ENCODE measurements at regions not wholly inside any gene's neighbourhood (a gene's known extent, or its start where the extent isn't known, plus 50 kb on each side); places are given as distances from the start of the nearest gene placed in this dataset.

DNA sequence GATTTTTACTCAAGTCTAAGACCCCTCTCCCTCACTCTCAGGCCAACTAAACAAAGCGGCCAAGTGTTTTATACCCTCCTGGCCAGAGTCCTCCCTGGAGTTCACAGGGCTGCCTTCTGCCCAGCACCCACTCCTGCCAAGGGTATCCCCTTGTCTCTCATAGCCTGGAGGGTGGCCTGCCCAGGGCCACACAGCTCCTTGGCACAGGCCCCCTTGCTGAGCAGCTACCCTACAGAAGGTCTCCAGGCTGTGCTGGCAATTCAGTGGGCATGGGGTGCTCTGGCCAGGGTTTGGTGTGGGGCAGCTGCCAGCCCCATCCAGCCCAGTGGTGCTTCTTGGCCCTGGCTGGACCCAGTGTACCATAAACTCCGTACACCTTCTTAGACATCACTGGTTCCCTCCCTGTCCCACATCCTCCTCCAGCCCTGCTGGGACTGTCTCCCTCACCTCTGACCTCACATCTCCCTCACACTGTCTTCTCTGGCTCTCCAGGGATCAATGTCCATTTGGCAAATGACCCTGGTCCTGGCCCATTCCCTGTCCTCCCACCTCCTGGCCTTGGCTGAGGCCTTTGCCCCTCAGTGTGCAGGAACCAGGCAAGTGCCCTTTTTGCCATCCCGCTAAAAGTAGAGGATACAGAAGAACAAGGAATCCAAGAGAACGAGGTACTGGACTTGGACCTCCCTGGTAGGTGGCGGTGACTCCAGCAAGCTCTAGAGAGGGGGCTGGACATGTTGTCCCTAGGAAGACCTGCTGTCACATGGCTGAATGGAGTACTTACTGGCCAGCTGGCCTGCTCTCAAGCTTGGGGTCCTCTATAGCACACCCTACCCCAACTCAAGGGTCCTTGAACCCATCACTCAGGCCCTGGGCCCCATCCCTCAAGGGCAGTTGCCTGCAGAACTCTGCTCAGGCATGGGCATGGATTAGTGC, 50.0 kb upstream of the TRPM1 start:
- H3K9me3 ChIP-seq, result no peaks in the 10 kb centered on the region
- no peak overlapping the region for H3K27ac ChIP-seq
- H3K4me1 ChIP-seq, result no peaks in the 10 kb centered on the region
- no peak overlapping the region for H3K4me3 ChIP-seq
- intact Hi-C loops (cut with DNase I; ENCODE audit: low total_unique reads), result no loop called here
- no peaks in the 10 kb centered on the region for H3K27me3 ChIP-seq
- no peak for TF ChIP-seq POLR2A (IDR thresholded peaks at IDR 0.05)
- TF ChIP-seq, protein P1, sequence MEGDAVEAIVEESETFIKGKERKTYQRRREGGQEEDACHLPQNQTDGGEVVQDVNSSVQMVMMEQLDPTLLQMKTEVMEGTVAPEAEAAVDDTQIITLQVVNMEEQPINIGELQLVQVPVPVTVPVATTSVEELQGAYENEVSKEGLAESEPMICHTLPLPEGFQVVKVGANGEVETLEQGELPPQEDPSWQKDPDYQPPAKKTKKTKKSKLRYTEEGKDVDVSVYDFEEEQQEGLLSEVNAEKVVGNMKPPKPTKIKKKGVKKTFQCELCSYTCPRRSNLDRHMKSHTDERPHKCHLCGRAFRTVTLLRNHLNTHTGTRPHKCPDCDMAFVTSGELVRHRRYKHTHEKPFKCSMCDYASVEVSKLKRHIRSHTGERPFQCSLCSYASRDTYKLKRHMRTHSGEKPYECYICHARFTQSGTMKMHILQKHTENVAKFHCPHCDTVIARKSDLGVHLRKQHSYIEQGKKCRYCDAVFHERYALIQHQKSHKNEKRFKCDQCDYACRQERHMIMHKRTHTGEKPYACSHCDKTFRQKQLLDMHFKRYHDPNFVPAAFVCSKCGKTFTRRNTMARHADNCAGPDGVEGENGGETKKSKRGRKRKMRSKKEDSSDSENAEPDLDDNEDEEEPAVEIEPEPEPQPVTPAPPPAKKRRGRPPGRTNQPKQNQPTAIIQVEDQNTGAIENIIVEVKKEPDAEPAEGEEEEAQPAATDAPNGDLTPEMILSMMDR (IDR thresholded peaks at IDR 0.05), result no peak
- H3K36me3 ChIP-seq (ENCODE audit: low read depth, missing control alignments), result no peaks in the 10 kb centered on the region
- DNase-seq, result no peak
- 80 to 86% methylated on average over 5 of the region's 5 CpGs for WGBS, 2 donors

GRCh38 chr15:31153531-31153930, 52.0 kb upstream of the TRPM1 start:
- Histone ChIP-seq H3K36me3 (ENCODE audit: low read depth, missing control alignments) (no peaks in the 10 kb centered on the region), H3K27me3 (no peaks in the 10 kb centered on the region), H3K4me3 (no peak overlapping the region), H3K27ac (no peak overlapping the region), H3K4me1 (no peaks in the 10 kb centered on the region), H3K9me3 (no peaks in the 10 kb centered on the region)
- TF ChIP-seq, protein P1 (IDR thresholded peaks at IDR 0.05), result no peak
- TF ChIP-seq POLR2A (IDR thresholded peaks at IDR 0.05), result no peak
- intact Hi-C loops (cut with DNase I; ENCODE audit: low total_unique reads), result no loop called here
- peak; percentile 7 for DNase-seq
- 91 to 97% methylated on average over 6 to 7 of the region's 7 CpGs for WGBS, 2 donors

GRCh38 chr15:31155151-31155550, 53.6 kb upstream of the TRPM1 start:
- no peak overlapping the region for H3K27ac ChIP-seq
- H3K9me3 ChIP-seq, result no peaks in the 10 kb centered on the region
- peaks cover 4% of the 10 kb centered on the region for H3K4me1 ChIP-seq
- no peak for TF ChIP-seq POLR2A (IDR thresholded peaks at IDR 0.05)
- TF ChIP-seq, protein P1 (IDR thresholded peaks at IDR 0.05), result no peak
- 86 to 90% methylated on average over 7 of the region's 7 CpGs for WGBS, 2 donors
- peak; percentile 6 for DNase-seq
- no peaks in the 10 kb centered on the region for H3K27me3 ChIP-seq
- no peaks in the 10 kb centered on the region for H3K36me3 ChIP-seq (ENCODE audit: low read depth, missing control alignments)
- H3K4me3 ChIP-seq, result no peak overlapping the region
- intact Hi-C loops (cut with DNase I; ENCODE audit: low total_unique reads), result no loop called here

DNA sequence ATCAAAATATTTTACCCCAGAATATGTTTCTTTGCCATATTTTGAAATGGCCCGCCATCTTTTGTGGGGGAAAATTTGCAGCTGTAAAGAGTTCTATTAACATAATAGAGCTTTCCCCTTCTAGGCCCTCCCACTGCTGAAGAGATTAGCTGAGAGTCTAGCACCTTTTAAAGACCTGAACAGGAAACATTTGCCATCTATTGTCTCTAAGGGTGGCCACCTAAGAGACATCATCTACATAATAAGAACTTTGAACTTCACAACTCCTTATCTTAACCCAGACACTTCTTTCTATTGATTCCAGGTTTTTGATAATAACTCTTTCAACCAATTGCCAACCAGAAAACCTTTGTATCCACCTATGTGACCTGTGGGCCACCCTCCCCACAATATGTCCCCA, 54.7 kb upstream of the TRPM1 start:
- H3K9me3 ChIP-seq, result no peaks in the 10 kb centered on the region
- H3K4me1 ChIP-seq, result peaks cover 4% of the 10 kb centered on the region
- no peak overlapping the region for H3K27ac ChIP-seq
- WGBS, 2 donors, result 94 to 100% methylated on average over 1 of the region's 1 CpG
- intact Hi-C loops (cut with DNase I; ENCODE audit: low total_unique reads), result no loop called here
- TF ChIP-seq POLR2A (IDR thresholded peaks at IDR 0.05), result no peak
- no peaks in the 10 kb centered on the region for H3K27me3 ChIP-seq
- no peak for DNase-seq
- H3K4me3 ChIP-seq, result no peak overlapping the region
- H3K36me3 ChIP-seq (ENCODE audit: low read depth, missing control alignments), result no peaks in the 10 kb centered on the region

- Histone ChIP-seq H3K9me3 (no peaks in the 10 kb centered on the region), H3K4me1 (peaks cover 4% of the 10 kb centered on the region), H3K4me3 (no peak overlapping the region), H3K27ac (no peak overlapping the region), H3K27me3 (no peaks in the 10 kb centered on the region), H3K36me3 (ENCODE audit: low read depth, missing control alignments) (no peaks in the 10 kb centered on the region)
- intact Hi-C loops (cut with DNase I; ENCODE audit: low total_unique reads), result no loop called here
- no peak for TF ChIP-seq POLR2A (IDR thresholded peaks at IDR 0.05)
- TF ChIP-seq, protein P1 (IDR thresholded peaks at IDR 0.05), result no peak
- DNase-seq, result no peak
- 93 to 99% methylated on average over 4 of the region's 4 CpGs for WGBS, 2 donors
These were observed 55.3 kb upstream of the TRPM1 start for GRCh38 chr15:31156808-31157207.

Data from testis (tissue), 2 donors.